GM12875 (cell line): ENCODE measurements at regions not wholly inside any gene's neighbourhood (a gene's known extent, or its start where the extent isn't known, plus 50 kb on each side); places are given as distances from the start of the nearest gene placed in this dataset.

Experiments used
- H3K4me3 ChIP-seq: one replicate; pipeline ENCODE4 v1.5.1; 2011; ENCODE audit warnings: low read depth, low read length, control low read depth
- TF ChIP-seq, protein P1 (sequence below): IDR thresholded peaks from 2 replicates; pipeline ENCODE4 v1.5.1; 2011; ENCODE audit warnings: low read depth, mild to moderate bottlenecking, control low read depth, inconsistent platforms, low read length, moderate library complexity, borderline replicate concordance; ENCODE audit not compliant: insufficient read depth

DNA sequence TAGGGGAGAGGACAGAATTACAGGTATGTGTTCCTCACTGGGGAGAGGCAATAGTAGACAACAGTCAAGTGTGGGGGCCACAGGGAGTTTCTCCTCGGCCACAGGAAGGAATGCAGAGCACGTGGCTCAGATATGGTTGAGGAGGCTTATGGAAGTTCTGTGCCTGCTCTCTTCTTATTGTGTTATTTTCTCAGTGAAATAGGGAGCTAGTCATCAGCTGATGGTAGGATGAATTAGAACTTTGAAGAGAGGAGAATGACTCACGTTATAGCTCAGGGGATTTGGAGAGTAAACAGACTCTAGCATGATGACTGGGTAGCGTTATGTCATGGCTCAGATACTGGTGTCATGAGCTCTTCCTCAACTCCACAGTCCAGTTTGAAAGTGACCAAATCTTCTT lies 308.3 kb upstream of the IGFBP3 start:
- H3K4me3 ChIP-seq, result no peak overlapping the region

DNA sequence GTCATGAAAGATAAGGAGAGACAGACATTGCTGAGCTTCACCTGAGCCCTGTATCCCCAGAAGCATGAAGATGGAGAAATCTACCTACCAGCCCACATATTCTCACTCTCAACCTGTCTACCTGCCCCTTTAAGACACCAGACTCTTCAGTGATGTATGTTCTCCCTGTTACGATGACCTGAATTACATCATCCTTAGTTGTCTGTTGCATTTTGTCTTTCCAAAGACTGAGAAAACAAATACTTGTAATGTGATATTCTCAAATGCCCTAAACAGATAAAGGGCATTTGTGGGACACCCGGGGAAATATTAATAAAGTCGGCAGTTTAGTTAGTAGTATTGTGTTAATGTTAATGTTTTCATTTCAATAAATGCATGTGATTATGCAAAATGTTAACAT lies 305.8 kb upstream of the IGFBP3 start:
- TF ChIP-seq, protein P1, sequence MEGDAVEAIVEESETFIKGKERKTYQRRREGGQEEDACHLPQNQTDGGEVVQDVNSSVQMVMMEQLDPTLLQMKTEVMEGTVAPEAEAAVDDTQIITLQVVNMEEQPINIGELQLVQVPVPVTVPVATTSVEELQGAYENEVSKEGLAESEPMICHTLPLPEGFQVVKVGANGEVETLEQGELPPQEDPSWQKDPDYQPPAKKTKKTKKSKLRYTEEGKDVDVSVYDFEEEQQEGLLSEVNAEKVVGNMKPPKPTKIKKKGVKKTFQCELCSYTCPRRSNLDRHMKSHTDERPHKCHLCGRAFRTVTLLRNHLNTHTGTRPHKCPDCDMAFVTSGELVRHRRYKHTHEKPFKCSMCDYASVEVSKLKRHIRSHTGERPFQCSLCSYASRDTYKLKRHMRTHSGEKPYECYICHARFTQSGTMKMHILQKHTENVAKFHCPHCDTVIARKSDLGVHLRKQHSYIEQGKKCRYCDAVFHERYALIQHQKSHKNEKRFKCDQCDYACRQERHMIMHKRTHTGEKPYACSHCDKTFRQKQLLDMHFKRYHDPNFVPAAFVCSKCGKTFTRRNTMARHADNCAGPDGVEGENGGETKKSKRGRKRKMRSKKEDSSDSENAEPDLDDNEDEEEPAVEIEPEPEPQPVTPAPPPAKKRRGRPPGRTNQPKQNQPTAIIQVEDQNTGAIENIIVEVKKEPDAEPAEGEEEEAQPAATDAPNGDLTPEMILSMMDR, result no peak
- H3K4me3 ChIP-seq, result no peak overlapping the region

More for the DNA sequence above, 308.3 kb upstream of the IGFBP3 start:
- TF ChIP-seq, protein P1, result no peak

DNA sequence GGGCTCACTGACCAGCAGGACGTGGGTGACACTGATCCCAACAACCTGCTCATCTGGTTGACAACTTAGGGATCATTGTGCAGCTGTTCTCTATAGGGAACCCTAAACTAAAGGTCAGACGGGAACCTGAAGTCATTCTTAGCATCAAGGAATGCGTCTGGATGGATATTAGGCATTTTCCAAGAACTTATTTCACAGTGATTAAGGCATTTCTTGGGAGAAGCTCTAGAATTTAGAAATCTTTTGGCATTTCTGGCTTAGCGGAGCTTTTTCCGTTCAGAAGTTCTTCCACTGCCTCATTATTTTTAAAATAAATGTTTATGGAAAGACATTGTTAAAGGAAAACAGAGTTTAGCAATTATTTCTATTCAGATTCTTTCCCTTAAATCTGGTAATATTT lies 303.3 kb upstream of the IGFBP3 start:
- no peak overlapping the region for H3K4me3 ChIP-seq
- TF ChIP-seq, protein P1, result no peak

DNA sequence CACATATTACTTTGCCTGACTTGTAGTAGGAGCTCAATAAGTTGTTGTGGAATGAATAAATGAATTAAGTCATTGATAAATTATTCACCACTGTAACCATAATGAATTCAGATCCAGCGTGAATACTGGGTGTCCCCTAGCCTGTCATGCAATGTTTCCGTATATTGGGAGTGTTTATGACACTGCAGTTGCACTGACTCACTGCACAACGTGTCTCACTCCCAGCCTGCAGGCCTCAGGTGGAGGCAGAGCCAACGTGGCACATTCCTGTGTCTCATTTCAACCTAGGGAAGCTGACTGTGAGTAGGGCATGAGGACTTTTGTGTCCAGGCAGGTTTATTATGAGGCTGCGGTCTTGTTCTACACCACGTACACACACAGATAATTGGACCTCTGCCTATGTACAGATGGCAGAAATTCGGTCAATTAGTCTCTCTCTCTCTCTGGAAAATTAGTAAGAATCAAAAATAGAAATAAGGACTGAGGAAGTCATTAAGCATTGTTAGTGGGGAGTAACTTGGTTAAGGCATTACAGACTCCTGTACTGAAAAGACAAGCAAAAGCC lies 299.1 kb upstream of the IGFBP3 start:
- TF ChIP-seq, protein P1, result no peak
- H3K4me3 ChIP-seq, result no peak overlapping the region

DNA sequence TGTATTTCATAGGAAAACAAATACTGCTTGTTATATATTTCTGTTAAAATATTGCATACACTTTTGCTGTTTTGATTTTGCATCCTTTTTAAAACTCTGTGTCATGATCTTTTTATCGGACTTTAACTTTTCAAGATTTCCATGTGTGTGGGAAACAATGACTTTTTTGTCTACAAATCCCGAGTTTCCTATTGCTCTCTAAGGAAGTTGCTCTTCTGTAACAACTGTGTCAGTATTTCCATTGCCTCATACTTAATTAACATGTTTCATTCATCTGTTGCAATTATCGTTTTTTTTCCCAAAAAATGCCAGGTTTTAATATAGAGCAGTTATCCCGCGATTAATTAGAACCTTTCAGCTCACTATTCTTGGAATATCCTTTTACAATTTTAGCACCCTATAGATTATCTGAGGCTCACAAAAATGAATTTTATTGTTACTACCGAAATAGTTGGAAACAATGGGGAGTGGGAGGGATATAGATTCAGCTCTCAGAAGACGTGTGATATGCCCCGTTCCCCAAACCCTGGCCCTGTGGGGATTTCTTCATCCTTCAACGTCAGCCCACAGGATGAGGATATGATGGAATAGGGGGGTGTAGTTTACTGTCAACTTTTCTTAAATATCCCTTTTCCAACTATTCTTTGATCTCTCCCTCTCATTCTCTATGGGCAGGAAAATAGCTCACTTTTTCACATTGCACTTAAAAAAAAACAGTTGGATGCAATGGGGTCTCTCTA lies 297.6 kb upstream of the IGFBP3 start:
- no peak overlapping the region for H3K4me3 ChIP-seq
- TF ChIP-seq, protein P1, result no peak

DNA sequence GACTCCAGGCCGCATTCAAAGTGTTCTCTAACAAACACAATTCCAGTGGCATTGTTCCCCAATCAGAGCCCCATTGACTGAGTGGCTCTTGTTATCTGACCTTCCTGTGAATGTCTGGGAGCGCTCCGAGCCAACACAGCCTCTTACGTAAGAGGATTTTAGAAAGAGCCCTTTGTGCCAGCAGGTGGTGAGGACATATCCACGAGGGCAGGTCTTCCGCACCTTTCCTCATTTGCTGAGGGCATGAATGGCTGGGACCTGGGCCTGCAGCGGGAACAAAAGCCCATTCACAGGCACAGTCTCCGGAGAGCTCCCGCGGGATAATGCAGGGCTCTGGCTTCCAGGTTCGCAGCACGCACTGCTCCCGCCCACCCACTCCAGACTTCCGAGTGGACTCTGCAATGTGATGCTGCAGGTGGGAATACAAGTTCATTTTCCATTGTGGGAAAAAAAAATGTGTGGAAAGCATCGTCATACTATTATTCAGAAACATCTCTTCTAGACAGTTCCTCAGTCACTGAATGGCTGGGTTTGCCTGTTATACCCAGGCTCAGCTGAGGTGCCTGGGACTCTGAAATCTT lies 295.0 kb upstream of the IGFBP3 start:
- TF ChIP-seq, protein P1, result no peak
- no peak overlapping the region for H3K4me3 ChIP-seq

DNA sequence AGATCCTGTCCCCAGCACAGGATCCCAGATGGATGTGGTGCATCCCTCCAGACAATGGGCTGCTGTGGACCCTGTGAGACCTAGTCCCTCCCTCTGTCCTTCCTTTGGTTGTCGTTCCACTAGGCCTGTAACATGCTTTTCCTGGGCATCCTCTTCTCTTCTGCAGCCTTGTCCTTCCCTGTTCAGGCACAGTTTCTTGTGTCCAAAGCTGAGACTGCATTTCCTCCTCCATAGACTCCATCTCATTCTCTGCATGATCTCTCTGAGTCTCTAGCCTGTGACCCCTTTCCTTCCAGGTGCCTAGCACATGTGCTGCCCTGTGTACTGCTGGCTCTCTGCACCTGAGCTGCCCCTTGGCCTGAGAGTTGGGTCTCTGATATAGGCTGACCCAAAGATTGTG lies 293.5 kb upstream of the IGFBP3 start:
- TF ChIP-seq, protein P1, result no peak

More for the DNA sequence above, 293.5 kb upstream of the IGFBP3 start:
- H3K4me3 ChIP-seq, result no peak overlapping the region
